ENCODE measurements at regions not wholly inside any gene's neighbourhood (a gene's known extent, or its start where the extent isn't known, plus 50 kb on each side); places are given as distances from the start of the nearest gene placed in this dataset.
"Not testable (repeated sequence)": the region's sequence is repeated elsewhere in the genome, so short reads cannot be mapped to it uniquely, and the experiment has no call there.

DNA sequence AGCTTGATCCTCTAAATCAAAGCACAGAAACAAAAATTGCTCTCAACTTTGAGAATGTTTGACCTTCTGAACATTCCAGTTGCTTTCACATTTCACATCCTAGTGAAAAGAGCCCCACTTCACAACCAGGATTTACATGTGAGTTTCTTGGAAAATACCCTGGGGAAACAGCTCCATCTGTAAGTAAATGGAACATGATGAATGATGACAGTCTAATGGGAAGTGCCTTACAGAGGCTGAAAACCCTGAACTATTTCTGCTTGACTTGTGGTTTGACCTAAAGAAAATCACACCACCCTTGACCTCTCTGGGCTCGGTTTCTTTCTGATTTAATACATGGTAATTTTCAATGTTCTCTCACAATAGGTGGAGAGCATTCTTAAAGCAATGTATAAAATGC, 499.4 kb upstream of the API5 start:
- no peaks in the 10 kb centered on the region for H3K36me3 ChIP-seq (ENCODE audit: control insufficient read depth, insufficient read depth, low read length, severe bottlenecking)
- no peak for DNase-seq (ENCODE audit: low read depth)
- H3K9ac ChIP-seq (ENCODE audit: low read length): no peak overlapping the region
- no peaks in the 10 kb centered on the region for H3K4me1 ChIP-seq (ENCODE audit: control insufficient read depth, insufficient read depth, low read length)
- H3K27me3 ChIP-seq (replicated peaks; ENCODE audit: control insufficient read depth, insufficient read depth, low read length): no peaks in the 10 kb centered on the region
- H3K4me3 ChIP-seq (ENCODE audit: low read length): no peak overlapping the region
- H3K9me3 ChIP-seq (ENCODE audit: control insufficient read depth, low read length): no peaks in the 10 kb centered on the region

DNA sequence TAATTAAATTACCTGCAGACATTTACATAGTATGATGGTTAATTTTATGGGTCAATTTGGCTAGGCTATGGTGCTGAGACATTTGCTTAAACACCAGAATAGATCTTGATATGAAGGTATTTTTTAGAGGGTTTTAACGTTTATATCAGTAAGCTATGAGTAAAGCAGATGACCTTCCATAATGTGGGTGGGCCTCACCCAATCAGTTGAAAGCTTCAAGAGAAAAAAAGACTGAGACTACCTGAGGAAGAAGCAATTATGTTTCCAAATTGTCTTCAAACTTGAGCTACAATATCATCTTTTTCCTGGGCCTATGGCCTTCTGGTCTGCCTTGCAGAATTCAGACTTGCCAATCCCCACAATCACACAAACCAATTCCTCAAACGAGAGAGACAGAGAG, 498.8 kb upstream of the API5 start:
- no peak overlapping the region for H3K4me3 ChIP-seq (ENCODE audit: low read length)

DNA sequence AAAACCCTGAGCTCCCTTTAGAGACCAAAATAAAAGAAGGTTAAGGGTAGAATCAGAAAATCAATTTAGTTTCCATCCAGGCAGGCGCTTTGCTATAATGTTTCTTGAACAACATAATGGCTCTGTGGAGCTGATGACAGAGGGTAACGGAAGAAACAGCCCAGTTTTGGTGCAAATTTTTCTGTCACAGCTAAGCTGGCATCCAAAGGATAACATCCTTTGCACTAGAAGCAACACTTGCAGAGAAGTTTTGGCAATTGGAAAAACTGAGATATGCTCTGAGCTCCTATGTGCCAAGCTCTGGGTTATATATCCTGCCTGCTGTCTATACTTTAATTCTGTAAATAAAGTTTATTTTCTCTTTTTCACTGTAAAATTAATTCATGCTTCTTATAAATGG, 495.3 kb upstream of the API5 start:
- Histone ChIP-seq H3K36me3 (ENCODE audit: control insufficient read depth, insufficient read depth, low read length, severe bottlenecking) (no peaks in the 10 kb centered on the region), H3K9ac (ENCODE audit: low read length) (no peak overlapping the region), H3K4me3 (ENCODE audit: low read length) (no peak overlapping the region), H3K27me3 (replicated peaks; ENCODE audit: control insufficient read depth, insufficient read depth, low read length) (no peaks in the 10 kb centered on the region), H3K9me3 (ENCODE audit: control insufficient read depth, low read length) (no peaks in the 10 kb centered on the region), H3K4me1 (ENCODE audit: control insufficient read depth, insufficient read depth, low read length) (no peaks in the 10 kb centered on the region)
- DNase-seq (ENCODE audit: low read depth): no peak

More for the DNA sequence above, 498.8 kb upstream of the API5 start:
- Histone ChIP-seq H3K27me3 (replicated peaks; ENCODE audit: control insufficient read depth, insufficient read depth, low read length) (no peaks in the 10 kb centered on the region), H3K9ac (ENCODE audit: low read length) (no peak overlapping the region), H3K4me1 (ENCODE audit: control insufficient read depth, insufficient read depth, low read length) (no peaks in the 10 kb centered on the region), H3K9me3 (ENCODE audit: control insufficient read depth, low read length) (no peaks in the 10 kb centered on the region), H3K36me3 (ENCODE audit: control insufficient read depth, insufficient read depth, low read length, severe bottlenecking) (no peaks in the 10 kb centered on the region)
- no peak for DNase-seq (ENCODE audit: low read depth)

DNA sequence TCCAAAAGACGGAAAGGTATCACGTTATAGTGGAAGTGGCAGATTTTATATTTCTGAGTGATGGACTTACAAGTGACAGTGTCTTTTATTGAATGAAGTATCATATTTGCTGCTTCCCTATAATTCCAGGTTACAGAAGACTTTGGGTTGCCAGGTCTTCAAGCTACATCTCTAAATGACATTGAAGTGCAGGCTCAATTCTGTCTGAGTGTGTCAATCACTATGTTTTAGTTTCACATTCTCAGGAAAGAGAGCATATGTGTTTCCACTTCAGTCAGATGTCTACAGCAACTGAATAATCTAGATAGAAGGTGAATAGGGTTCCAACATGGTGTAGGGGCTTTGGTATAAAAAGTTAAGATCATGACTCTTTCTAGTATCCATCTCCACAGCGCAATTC, 492.7 kb upstream of the API5 start:
- H3K27me3 ChIP-seq (replicated peaks; ENCODE audit: control insufficient read depth, insufficient read depth, low read length): no peaks in the 10 kb centered on the region
- no peak overlapping the region for H3K4me3 ChIP-seq (ENCODE audit: low read length)
- no peak for DNase-seq (ENCODE audit: low read depth)
- H3K9ac ChIP-seq (ENCODE audit: low read length): no peak overlapping the region
- no peaks in the 10 kb centered on the region for H3K9me3 ChIP-seq (ENCODE audit: control insufficient read depth, low read length)
- H3K36me3 ChIP-seq (ENCODE audit: control insufficient read depth, insufficient read depth, low read length, severe bottlenecking): no peaks in the 10 kb centered on the region
- H3K4me1 ChIP-seq (ENCODE audit: control insufficient read depth, insufficient read depth, low read length): no peaks in the 10 kb centered on the region

DNA sequence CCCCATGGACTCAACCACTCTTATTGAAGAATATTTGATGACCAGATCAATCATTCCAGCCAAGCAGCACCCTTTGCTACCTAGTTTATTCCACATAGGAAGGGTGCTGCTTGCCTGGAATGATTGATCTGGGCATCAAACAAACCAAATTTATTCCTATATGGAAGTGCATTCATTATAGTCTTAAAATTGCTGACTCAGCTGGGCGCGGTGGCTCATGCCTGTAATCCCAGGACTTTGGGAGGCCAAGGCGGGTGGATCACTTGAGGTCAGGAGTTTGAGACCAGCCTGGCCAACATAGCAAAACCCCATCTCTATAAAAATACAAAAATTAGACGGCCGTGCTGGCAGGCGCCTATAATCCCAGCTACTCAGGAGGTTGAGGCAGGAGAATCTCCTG, 489.6 kb upstream of the API5 start:
- H3K27me3 ChIP-seq (replicated peaks; ENCODE audit: control insufficient read depth, insufficient read depth, low read length); H3K4me3 ChIP-seq (ENCODE audit: low read length); H3K4me1 ChIP-seq (ENCODE audit: control insufficient read depth, insufficient read depth, low read length); H3K36me3 ChIP-seq (ENCODE audit: control insufficient read depth, insufficient read depth, low read length, severe bottlenecking); DNase-seq (ENCODE audit: low read depth); H3K9me3 ChIP-seq (ENCODE audit: control insufficient read depth, low read length); H3K9ac ChIP-seq (ENCODE audit: low read length): not testable (repeated sequence)

DNA sequence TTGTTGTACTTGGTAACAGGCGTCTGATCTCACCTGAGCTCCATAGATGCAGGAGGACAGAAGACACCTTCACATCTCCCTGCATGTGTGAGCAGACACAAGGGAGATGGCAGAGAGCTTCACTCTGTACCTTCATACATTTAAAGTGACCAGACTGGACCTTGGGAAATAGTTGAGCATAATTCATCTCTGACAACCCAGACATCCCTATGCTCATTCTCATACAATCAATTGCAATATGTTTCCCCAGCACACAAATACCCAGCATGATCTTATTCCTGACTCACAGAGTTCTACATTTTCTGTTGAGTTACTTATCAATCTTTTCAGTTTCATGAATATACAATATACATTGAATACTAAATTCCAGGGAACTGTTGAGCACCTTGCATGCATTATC, 488.2 kb upstream of the API5 start:
- no peaks in the 10 kb centered on the region for H3K9me3 ChIP-seq (ENCODE audit: control insufficient read depth, low read length)
- no peaks in the 10 kb centered on the region for H3K36me3 ChIP-seq (ENCODE audit: control insufficient read depth, insufficient read depth, low read length, severe bottlenecking)
- H3K27me3 ChIP-seq (replicated peaks; ENCODE audit: control insufficient read depth, insufficient read depth, low read length): no peaks in the 10 kb centered on the region
- H3K4me3 ChIP-seq (ENCODE audit: low read length): no peak overlapping the region
- no peaks in the 10 kb centered on the region for H3K4me1 ChIP-seq (ENCODE audit: control insufficient read depth, insufficient read depth, low read length)
- no peak overlapping the region for H3K9ac ChIP-seq (ENCODE audit: low read length)
- no peak for DNase-seq (ENCODE audit: low read depth)

DNA sequence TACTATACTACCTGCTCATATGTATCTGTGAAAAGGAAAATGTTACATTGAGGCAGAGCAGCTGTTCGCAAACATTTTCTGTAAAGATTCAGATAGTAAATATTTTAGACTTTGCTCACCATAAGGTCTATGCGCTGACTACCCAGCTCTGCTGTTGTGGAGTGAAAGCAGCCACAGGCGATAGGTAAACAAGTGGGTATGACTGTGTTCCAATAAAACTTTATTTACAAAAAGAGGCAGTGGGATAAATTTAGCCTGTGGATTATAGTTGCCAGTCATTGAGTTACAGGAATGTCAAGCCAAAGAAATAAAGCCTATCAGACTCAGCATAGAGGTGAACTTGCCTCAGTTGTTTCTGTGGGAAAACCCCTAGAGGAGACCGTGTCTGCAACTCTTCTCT, 487.7 kb upstream of the API5 start:
- DNase-seq (ENCODE audit: low read depth): no peak
- Histone ChIP-seq H3K4me1 (ENCODE audit: control insufficient read depth, insufficient read depth, low read length) (no peaks in the 10 kb centered on the region), H3K9me3 (ENCODE audit: control insufficient read depth, low read length) (no peaks in the 10 kb centered on the region), H3K4me3 (ENCODE audit: low read length) (no peak overlapping the region), H3K36me3 (ENCODE audit: control insufficient read depth, insufficient read depth, low read length, severe bottlenecking) (no peaks in the 10 kb centered on the region), H3K27me3 (replicated peaks; ENCODE audit: control insufficient read depth, insufficient read depth, low read length) (no peaks in the 10 kb centered on the region), H3K9ac (ENCODE audit: low read length) (no peak overlapping the region)

DNA sequence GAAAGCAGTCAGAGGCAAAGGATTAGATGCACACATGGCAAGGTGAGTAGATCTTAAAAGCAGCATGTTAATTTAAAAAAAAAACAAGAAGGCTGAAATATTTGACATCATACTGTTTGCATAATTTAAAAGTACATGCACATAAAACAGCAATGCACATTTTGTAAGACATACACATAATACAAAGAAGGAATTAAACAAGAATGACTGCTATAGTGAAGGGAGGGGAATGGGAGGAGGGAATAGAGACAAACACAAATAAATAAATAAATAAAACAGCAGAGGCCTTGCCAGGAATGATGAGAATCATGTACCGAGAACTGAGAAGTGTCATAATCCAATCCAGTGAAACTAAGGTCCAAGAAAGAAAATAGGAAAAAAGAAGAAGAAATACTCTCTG, 486.2 kb upstream of the API5 start:
- no peak for DNase-seq (ENCODE audit: low read depth)
- no peaks in the 10 kb centered on the region for H3K27me3 ChIP-seq (replicated peaks; ENCODE audit: control insufficient read depth, insufficient read depth, low read length)
- H3K4me1 ChIP-seq (ENCODE audit: control insufficient read depth, insufficient read depth, low read length): no peaks in the 10 kb centered on the region
- H3K4me3 ChIP-seq (ENCODE audit: low read length): no peak overlapping the region
- no peaks in the 10 kb centered on the region for H3K36me3 ChIP-seq (ENCODE audit: control insufficient read depth, insufficient read depth, low read length, severe bottlenecking)
- H3K9ac ChIP-seq (ENCODE audit: low read length): no peak overlapping the region
- H3K9me3 ChIP-seq (ENCODE audit: control insufficient read depth, low read length): no peaks in the 10 kb centered on the region

DNA sequence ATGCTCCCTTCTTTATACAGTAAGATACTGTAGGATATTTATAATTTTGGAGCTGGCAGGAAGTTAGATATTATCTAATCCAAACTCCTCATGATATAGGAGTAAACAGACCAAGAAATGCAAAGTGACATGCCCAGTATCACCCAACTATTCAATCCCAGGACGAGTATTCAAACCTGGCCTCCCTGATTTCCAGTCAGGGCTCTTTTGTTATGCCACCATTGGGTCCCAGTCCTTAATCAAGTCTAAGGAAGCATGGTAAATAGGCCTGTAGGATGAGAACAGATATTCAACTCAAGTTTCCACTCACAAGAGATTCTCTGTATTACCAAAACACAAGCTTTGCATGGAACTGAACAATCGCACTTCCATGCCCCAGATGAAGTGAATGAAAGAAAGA, 484.0 kb upstream of the API5 start:
- DNase-seq (ENCODE audit: low read depth): no peak
- Histone ChIP-seq H3K4me1 (ENCODE audit: control insufficient read depth, insufficient read depth, low read length) (no peaks in the 10 kb centered on the region), H3K9me3 (ENCODE audit: control insufficient read depth, low read length) (no peaks in the 10 kb centered on the region)

DNA sequence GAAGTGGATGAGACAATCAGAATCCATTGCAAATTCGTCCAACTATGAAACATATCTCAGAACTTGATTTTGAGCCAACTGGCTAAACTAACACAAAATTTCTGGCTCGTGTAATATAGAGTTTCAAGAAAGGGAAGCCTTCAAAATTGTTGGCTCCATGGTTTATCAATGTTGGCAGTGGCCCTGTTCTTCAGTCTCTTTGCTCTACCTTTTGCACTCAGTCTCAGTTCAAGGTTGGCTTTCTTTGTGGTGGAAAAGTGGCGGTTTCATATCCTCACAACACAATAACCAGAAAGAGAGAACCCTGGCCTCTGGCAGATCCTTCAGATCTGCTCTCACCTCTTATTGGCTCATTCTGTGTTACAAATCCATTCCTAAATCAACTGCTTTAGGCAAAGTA, 473.8 kb upstream of the API5 start:
- Histone ChIP-seq H3K4me3 (ENCODE audit: low read length) (no peak overlapping the region), H3K9ac (ENCODE audit: low read length) (no peak overlapping the region), H3K36me3 (ENCODE audit: control insufficient read depth, insufficient read depth, low read length, severe bottlenecking) (no peaks in the 10 kb centered on the region), H3K4me1 (ENCODE audit: control insufficient read depth, insufficient read depth, low read length) (no peaks in the 10 kb centered on the region), H3K9me3 (ENCODE audit: control insufficient read depth, low read length) (peaks cover 9% of the 10 kb centered on the region), H3K27me3 (replicated peaks; ENCODE audit: control insufficient read depth, insufficient read depth, low read length) (no peaks in the 10 kb centered on the region)
- DNase-seq (ENCODE audit: low read depth): no peak

More for the DNA sequence above, 484.0 kb upstream of the API5 start:
- Histone ChIP-seq H3K36me3 (ENCODE audit: control insufficient read depth, insufficient read depth, low read length, severe bottlenecking) (no peaks in the 10 kb centered on the region), H3K4me3 (ENCODE audit: low read length) (no peak overlapping the region), H3K27me3 (replicated peaks; ENCODE audit: control insufficient read depth, insufficient read depth, low read length) (no peaks in the 10 kb centered on the region), H3K9ac (ENCODE audit: low read length) (no peak overlapping the region)

DNA sequence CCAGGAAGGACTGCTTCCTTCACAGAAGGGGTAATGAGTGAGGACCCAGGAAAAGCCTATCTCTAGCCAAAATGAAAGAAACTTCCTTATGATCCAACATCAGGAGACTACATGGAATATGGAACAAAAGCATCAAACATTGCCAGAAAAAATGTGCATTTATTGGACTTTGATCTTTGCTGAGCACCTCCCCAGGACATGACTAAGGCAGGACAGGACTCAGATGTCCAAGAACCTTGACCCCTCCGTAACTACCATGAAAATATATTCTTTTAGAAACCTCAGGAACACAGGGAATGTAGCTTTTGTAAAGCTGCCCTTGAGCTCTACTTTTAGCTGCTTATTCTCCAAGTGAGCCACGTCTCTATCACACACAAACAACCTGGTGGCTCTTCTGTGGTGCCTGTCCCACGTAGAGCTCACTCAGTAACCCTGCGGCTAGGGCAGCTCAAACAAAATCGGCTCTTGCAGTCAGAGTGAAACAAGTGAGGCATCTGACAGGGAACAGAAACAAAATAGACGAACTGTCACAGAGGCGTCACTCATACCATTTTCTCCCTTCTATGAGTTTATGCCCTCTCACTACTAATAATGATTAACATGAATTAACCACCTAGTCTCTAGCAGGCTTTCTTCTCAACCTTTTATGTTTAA, 471.5 kb upstream of the API5 start:
- H3K4me3 ChIP-seq (ENCODE audit: low read length): no peak overlapping the region
- no peak for DNase-seq (ENCODE audit: low read depth)
- H3K9me3 ChIP-seq (ENCODE audit: control insufficient read depth, low read length): peaks cover 9% of the 10 kb centered on the region
- H3K9ac ChIP-seq (ENCODE audit: low read length): no peak overlapping the region
- no peaks in the 10 kb centered on the region for H3K4me1 ChIP-seq (ENCODE audit: control insufficient read depth, insufficient read depth, low read length)
- H3K27me3 ChIP-seq (replicated peaks; ENCODE audit: control insufficient read depth, insufficient read depth, low read length): no peaks in the 10 kb centered on the region
- H3K36me3 ChIP-seq (ENCODE audit: control insufficient read depth, insufficient read depth, low read length, severe bottlenecking): no peaks in the 10 kb centered on the region

DNA sequence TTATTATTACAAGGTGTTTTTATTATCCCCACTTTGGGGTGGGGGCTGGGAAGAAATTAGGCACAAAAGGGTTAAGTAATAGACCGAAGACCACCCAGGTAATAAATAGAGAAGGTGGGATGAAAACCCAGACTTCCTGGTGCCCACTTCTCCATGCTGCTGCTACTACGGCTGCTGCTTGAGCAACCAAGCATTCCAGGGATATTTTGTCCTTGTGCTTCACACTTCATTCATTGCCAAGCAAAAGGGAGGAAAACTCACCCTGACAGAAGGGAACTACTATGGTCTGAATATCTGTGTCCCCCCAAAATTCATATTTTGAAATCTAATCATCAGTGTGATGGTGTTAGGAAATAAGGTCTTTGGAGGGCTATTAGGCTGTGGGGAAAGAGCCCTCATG, 470.9 kb upstream of the API5 start:
- H3K27me3 ChIP-seq (replicated peaks; ENCODE audit: control insufficient read depth, insufficient read depth, low read length): no peaks in the 10 kb centered on the region
- H3K4me3 ChIP-seq (ENCODE audit: low read length): no peak overlapping the region
- no peak for DNase-seq (ENCODE audit: low read depth)
- no peak overlapping the region for H3K9ac ChIP-seq (ENCODE audit: low read length)
- peaks cover 9% of the 10 kb centered on the region for H3K9me3 ChIP-seq (ENCODE audit: control insufficient read depth, low read length)
- H3K36me3 ChIP-seq (ENCODE audit: control insufficient read depth, insufficient read depth, low read length, severe bottlenecking): no peaks in the 10 kb centered on the region
- H3K4me1 ChIP-seq (ENCODE audit: control insufficient read depth, insufficient read depth, low read length): no peaks in the 10 kb centered on the region
